ENCODE measurements at regions not wholly inside any gene's neighbourhood (a gene's known extent, or its start where the extent isn't known, plus 50 kb on each side); places are given as distances from the start of the nearest gene placed in this dataset.

DNA sequence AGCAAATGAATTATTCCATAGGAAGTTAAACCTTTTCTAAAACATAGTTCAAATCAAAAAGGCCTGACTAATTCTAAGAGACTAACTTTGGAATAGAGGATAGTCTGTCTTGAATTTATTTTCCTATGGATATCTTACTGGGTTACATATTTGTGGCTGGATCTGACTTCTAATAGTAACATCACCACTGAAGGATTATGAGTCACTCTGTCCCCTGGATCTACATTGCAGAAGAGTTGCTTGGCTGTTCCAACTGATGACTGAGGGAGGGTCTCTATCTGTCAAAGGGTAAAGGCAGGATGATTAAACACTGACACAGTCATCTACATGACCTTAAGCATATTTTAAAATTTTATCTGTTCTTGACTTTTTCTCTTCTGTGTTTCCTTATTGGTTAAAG is 119.6 kb upstream of the FST start:
- Histone ChIP-seq H3K27me3 (no peaks in the 10 kb centered on the region), H3K4me3 (no peak overlapping the region), H3K36me3 (no peaks in the 10 kb centered on the region), H3K9me3 (no peaks in the 10 kb centered on the region), H3K4me1 (no peaks in the 10 kb centered on the region), H3K27ac (no peak overlapping the region)
- intact Hi-C loops (cut with DNase I) = no loop called here
- no peak for FAIRE-seq
- TF ChIP-seq CTCF (IDR thresholded peaks at IDR 0.05) = no peak
- ATAC-seq = peak in 1 of 4 donors; percentile 37
- DNase-seq = no peak

DNA sequence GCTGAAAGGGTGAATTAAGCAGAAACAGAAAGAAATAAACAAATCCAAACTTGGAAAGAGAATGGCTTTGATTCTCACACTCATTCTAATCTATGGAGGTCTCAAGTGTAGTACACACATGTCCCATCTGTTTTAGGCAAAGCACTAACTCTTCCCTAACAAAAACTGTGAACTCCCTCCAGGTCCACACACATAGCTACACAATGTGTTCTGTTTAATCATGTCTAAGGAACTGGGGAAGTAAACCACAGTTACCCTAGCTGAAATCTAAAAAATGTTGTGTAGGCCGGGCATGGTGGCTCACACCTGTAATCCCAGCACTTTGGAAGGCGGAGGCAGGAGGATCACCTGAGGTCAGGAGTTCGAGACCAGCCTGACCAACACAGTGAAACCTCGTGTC is 118.7 kb upstream of the FST start:
- H3K27ac ChIP-seq = no peak overlapping the region

GRCh38 chr5:53362521-53362941 is 117.9 kb upstream of the FST start:
- Histone ChIP-seq H3K27ac (no peak overlapping the region), H3K36me3 (no peaks in the 10 kb centered on the region), H3K4me1 (no peaks in the 10 kb centered on the region), H3K4me3 (no peak overlapping the region), H3K27me3 (no peaks in the 10 kb centered on the region), H3K9me3 (no peaks in the 10 kb centered on the region)
- intact Hi-C loops (cut with DNase I) = no loop called here
- TF ChIP-seq CTCF (IDR thresholded peaks at IDR 0.05) = no peak
- ATAC-seq = peak in 1 of 4 donors; percentile 38
- DNase-seq = no peak
- 71% methylated on average over 5 of the region's 5 CpGs for WGBS, 2 donors
- no peak for FAIRE-seq

More for the DNA sequence above, 118.7 kb upstream of the FST start:
- FAIRE-seq = no peak
- Histone ChIP-seq H3K4me3 (no peak overlapping the region), H3K9me3 (no peaks in the 10 kb centered on the region), H3K4me1 (no peaks in the 10 kb centered on the region), H3K36me3 (no peaks in the 10 kb centered on the region), H3K27me3 (no peaks in the 10 kb centered on the region)
- 69 to 71% methylated on average over 4 of the region's 4 CpGs for WGBS, 2 donors
- no peak for ATAC-seq
- DNase-seq = no peak
- no peak for TF ChIP-seq CTCF (IDR thresholded peaks at IDR 0.05)
- intact Hi-C loops (cut with DNase I) = no loop called here

DNA sequence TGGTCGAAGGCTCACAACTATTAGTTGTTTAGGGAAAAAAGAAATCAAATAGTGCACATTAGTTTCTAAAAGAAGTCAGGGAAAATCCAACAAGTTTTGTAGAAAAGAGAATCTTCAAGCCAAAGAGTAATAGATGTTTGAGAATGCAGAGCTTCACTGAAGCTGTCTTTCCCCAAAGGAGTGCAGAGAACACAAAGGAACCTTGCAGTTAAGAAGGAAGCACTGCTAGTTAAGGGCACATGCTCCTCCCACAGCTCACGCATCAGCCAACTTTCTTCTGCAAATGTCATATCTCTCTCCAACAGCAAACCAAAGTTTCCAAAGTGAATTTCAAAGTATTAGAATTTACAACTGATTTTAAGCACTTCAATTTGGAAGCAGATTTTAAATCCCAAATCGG is 116.4 kb upstream of the FST start:
- TF ChIP-seq CTCF (IDR thresholded peaks at IDR 0.05) = no peak

DNA sequence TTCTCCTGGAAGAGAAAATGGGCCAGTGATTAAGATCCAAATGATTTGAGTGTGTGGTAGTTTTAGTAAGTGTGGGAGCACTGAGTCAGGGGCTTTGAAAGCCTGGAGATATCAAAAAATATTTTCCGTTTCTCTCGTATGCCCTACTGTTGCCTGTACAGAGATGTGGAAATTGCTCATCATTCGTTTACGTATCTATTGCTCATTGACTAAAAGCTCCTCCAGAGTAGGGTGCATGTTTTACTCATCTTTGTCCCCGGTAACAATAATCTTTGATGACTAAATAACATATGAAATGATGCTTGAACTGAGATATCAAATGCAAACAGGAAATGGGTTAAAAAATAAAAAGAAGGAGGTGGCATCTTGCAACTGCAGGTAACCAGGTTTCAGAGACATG is 114.2 kb upstream of the FST start:
- Histone ChIP-seq H3K27ac (no peak overlapping the region), H3K9me3 (no peaks in the 10 kb centered on the region), H3K36me3 (no peaks in the 10 kb centered on the region), H3K4me3 (no peak overlapping the region), H3K4me1 (no peaks in the 10 kb centered on the region), H3K27me3 (no peaks in the 10 kb centered on the region)
- no peak for ATAC-seq
- WGBS, 2 donors = 70 to 81% methylated on average over 5 of the region's 5 CpGs
- no peak for TF ChIP-seq CTCF (IDR thresholded peaks at IDR 0.05)
- DNase-seq = no peak
- no peak for FAIRE-seq
- intact Hi-C loops (cut with DNase I) = no loop called here

More for the DNA sequence above, 116.4 kb upstream of the FST start:
- no peak overlapping the region for H3K27ac ChIP-seq
- 49 to 58% methylated on average over 3 of the region's 3 CpGs for WGBS, 2 donors
- DNase-seq (no peak), FAIRE-seq (no peak), ATAC-seq (no peak)
- intact Hi-C loops (cut with DNase I) = no loop called here
- no peak overlapping the region for H3K4me3 ChIP-seq
- H3K36me3 ChIP-seq = no peaks in the 10 kb centered on the region
- no peaks in the 10 kb centered on the region for H3K9me3 ChIP-seq
- H3K27me3 ChIP-seq = no peaks in the 10 kb centered on the region
- no peaks in the 10 kb centered on the region for H3K4me1 ChIP-seq
